K562 (cell line): ENCODE measurements at regions not wholly inside any gene's neighbourhood (a gene's known extent, or its start where the extent isn't known, plus 50 kb on each side); places are given as distances from the start of the nearest gene placed in this dataset.

Experiments used
- NFIX ChIP-seq: fragments of 250-450 bp; sonication (Bioruptor Pico); IDR thresholded peaks from 2 replicates; pipeline ENCODE4 v1.4.0; 2020; ENCODE audit warnings: low read depth, mild to moderate bottlenecking, moderate library complexity
- POLR2A ChIP-seq: fragments of 450-650 bp; conservative IDR thresholded peaks from 2 replicates; pipeline ENCODE4 v1.6.1; 2016
- POLR2AphosphoS5 ChIP-seq: IDR thresholded peaks from 2 replicates; pipeline ENCODE4 v1.6.1; 2011; ENCODE audit warnings: mild to moderate bottlenecking, low read depth, low read length, moderate library complexity; ENCODE audit not compliant: control insufficient read depth, insufficient read depth
- SNRNP70 ChIP-seq: fragments of 200-400 bp; formaldehyde crosslinking; optimal IDR thresholded peaks from 2 replicates; pipeline ENCODE3; 2017; ENCODE audit warnings: low read depth, low read length

GRCh38 chr4:60905162-60905561 lies 295.0 kb upstream of the ADGRL3 start:
- TF ChIP-seq NFIX (CRISPR knock-in tag) (no peak), POLR2A (no peak), SNRNP70 (no peak), POLR2AphosphoS5 (no peak)
